ENCODE measurements at regions not wholly inside any gene's neighbourhood (a gene's known extent, or its start where the extent isn't known, plus 50 kb on each side); places are given as distances from the start of the nearest gene placed in this dataset.

- TF ChIP-seq CUX1 (IDR thresholded peaks at IDR 0.05; ENCODE audit: insufficient replicate concordance, low read depth, low read length), result no peak
- TF ChIP-seq IKZF2 (IDR thresholded peaks at IDR 0.05), result no peak
Measured at GRCh38 chr1:190852611-190853010, 374.9 kb upstream of the BRINP3 start (continued).

- ChIA-PET SMC1A (ENCODE audit: uncharacterized antibody, unreplicated experiment) (no interaction called here), CTCF (no interaction called here), POLR2A (no interaction called here), RAD21 (ENCODE audit: unreplicated experiment) (no interaction called here)
- no peaks in the 10 kb centered on the region for H3K4me1 ChIP-seq (ENCODE audit: control insufficient read depth, insufficient read depth, low read length)
- no peaks in the 10 kb centered on the region for H4K20me1 ChIP-seq (ENCODE audit: control insufficient read depth, insufficient read depth)
- DNase-seq (ENCODE audit: low read depth, low spot score), result no peak
- no peaks in the 10 kb centered on the region for H3K9me3 ChIP-seq (replicated peaks; ENCODE audit: control insufficient read depth, insufficient read depth, low read length)
- no TSS peak for BruUV-seq (replicated peaks)
- H3K79me2 ChIP-seq (ENCODE audit: control insufficient read depth, insufficient read depth, low read length), result no peaks in the 10 kb centered on the region
- H3K27me3 ChIP-seq (replicated peaks in 1 of 2; ENCODE audit: control insufficient read depth in 2 of 2, insufficient read depth in 2 of 2, low read length in 1 of 2), result no peaks in the 10 kb centered on the region
- no peaks in the 10 kb centered on the region for H3K36me3 ChIP-seq (ENCODE audit: control insufficient read depth in 2 of 2, insufficient read depth in 2 of 2, low read length in 1 of 2)
- no peak overlapping the region for H2AFZ ChIP-seq (ENCODE audit: control insufficient read depth, low read depth, low read length)
- no peak for FAIRE-seq
- H3K9ac ChIP-seq (ENCODE audit: control insufficient read depth, insufficient read depth, low read length), result no peak overlapping the region
- no peak overlapping the region for H3K27ac ChIP-seq (ENCODE audit: control insufficient read depth, insufficient read depth)
- intact Hi-C loops (cut with micrococcal nuclease; ENCODE audit: unreplicated experiment) (no loop called here), in situ Hi-C loops (cut with MboI) (no loop called here)
- H3K4me3 ChIP-seq, result no peak overlapping the region
- WGBS (ENCODE audit: insufficient coverage, insufficient replicate concordance, low lambda C conversion rate, missing lambda C conversion rate), result 26% methylated on average over 2 of the region's 2 CpGs
- no peak for ATAC-seq
- H3K4me2 ChIP-seq (ENCODE audit: control insufficient read depth, insufficient read depth), result no peak overlapping the region
- TF ChIP-seq IRF3 (IDR thresholded peaks at IDR 0.05) (no peak), STAT3 (IDR thresholded peaks at IDR 0.05; ENCODE audit: low read depth, low read length) (no peak), SPI1 (IDR thresholded peaks at IDR 0.05; ENCODE audit: borderline replicate concordance, insufficient read depth, low read depth, low read length) (no peak), GABPA (IDR thresholded peaks at IDR 0.05; ENCODE audit: low read depth) (no peak), YBX1 (IDR thresholded peaks at IDR 0.05) (no peak), PAX8 (IDR thresholded peaks at IDR 0.05) (no peak), HDGF (IDR thresholded peaks at IDR 0.05) (no peak), HCFC1 (IDR thresholded peaks at IDR 0.05; ENCODE audit: low read length) (no peak), HSF1 (IDR thresholded peaks at IDR 0.05; ENCODE audit: low read depth, low read length) (no peak), REST (IDR thresholded peaks at IDR 0.05; ENCODE audit: low read depth, low read length) (no peak), MEF2A (IDR thresholded peaks at IDR 0.05; ENCODE audit: insufficient read depth, low read depth, low read length) (no peak)
Measured at GRCh38 chr1:190858140-190858539, 380.5 kb upstream of the BRINP3 start.

Data from GM12878 (cell line).